Stimulated activated CD4-positive, alpha-beta T cell treated with anti-CD3 and anti-CD28 coated beads, Interleukin-2, amount 100 ng/mL, for 4 hours (primary cell): ENCODE measurements at regions not wholly inside any gene's neighbourhood (a gene's known extent, or its start where the extent isn't known, plus 50 kb on each side); places are given as distances from the start of the nearest gene placed in this dataset.
"Not testable (repeated sequence)": the region's sequence is repeated elsewhere in the genome, so short reads cannot be mapped to it uniquely, and the experiment has no call there.

Experiments used
- DNase-seq: peaks from one replicate; pipeline ENCODE4 v3.0.0-alpha.2; 2020; ENCODE audit warnings: low read depth

- DNase-seq: no peak
Observed at GRCh38 chr14:89067293-89067972, 243.0 kb downstream of the TTC8 start.

- no peak for DNase-seq
Observed at GRCh38 chr14:89078021-89078795, 253.8 kb downstream of the TTC8 start.

- DNase-seq: no peak
Observed at GRCh38 chr14:89085231-89085731, 260.8 kb downstream of the TTC8 start.

GRCh38 chr14:89085737-89086382 lies 261.4 kb downstream of the TTC8 start:
- DNase-seq: no peak

- no peak for DNase-seq
Observed at GRCh38 chr14:89088530-89088929, 264.1 kb downstream of the TTC8 start.

- no peak for DNase-seq
Observed at GRCh38 chr14:89089330-89089729, 264.9 kb downstream of the TTC8 start.

- DNase-seq: no peak
Observed at GRCh38 chr14:89091781-89092180, 267.3 kb downstream of the TTC8 start.

GRCh38 chr14:89093083-89093730 lies 268.8 kb downstream of the TTC8 start:
- DNase-seq: no peak

- no peak for DNase-seq
Observed at GRCh38 chr14:89095036-89095435, 270.6 kb downstream of the TTC8 start.

- no peak for DNase-seq
Observed at GRCh38 chr14:89096946-89097345, 272.5 kb downstream of the TTC8 start.

GRCh38 chr14:89098254-89098653 lies 273.8 kb downstream of the TTC8 start:
- no peak for DNase-seq

GRCh38 chr14:89104171-89104817 lies 279.8 kb downstream of the TTC8 start:
- DNase-seq: not testable (repeated sequence)

- not testable (repeated sequence) for DNase-seq
Observed at GRCh38 chr14:89104861-89105260, 280.4 kb downstream of the TTC8 start.
